OCI-LY7 (cell line): ENCODE measurements at regions not wholly inside any gene's neighbourhood (a gene's known extent, or its start where the extent isn't known, plus 50 kb on each side); places are given as distances from the start of the nearest gene placed in this dataset.

Experiments used
- BruUV-seq: library from RNA; stranded (reverse); fragments of 400-500 nt; replicated peaks from 2 replicates; lab custom pipeline; 2021; lab: Mats Ljungman, UMichigan
- CTCF ChIA-PET: fragments of 300-600 bp; sonication (Branson Sonifier 250); formaldehyde crosslinking; loops from one replicate; lab custom pipeline; 2022; ENCODE audit warnings: antibody characterized with exemption; ENCODE audit not compliant: unreplicated experiment; lab: Charles Lee
- POLR2A ChIA-PET: fragments of 300-600 bp; sonication (Branson Sonifier 250); formaldehyde crosslinking; loops from one replicate; lab custom pipeline; 2022; ENCODE audit warnings: antibody characterized with exemption; lab: Charles Lee
- DNase-seq: peaks from one replicate; pipeline ENCODE4 v3.0.0-alpha.2; 2015; ENCODE audit warnings: low spot score
- H2AFZ ChIP-seq: fragments of 200-600 bp; sonication (generic), shearing (Covaris generic); 2 replicates; pipeline ENCODE4 v1.6.1; 2014; ENCODE audit warnings: mild to moderate bottlenecking, antibody characterized with exemption, low read length, moderate library complexity
- H3K27ac ChIP-seq: fragments of 200-600 bp; sonication (generic); 2 replicates; pipeline ENCODE4 v1.5.1; 2014; ENCODE audit warnings: mixed run types, low read depth, mild to moderate bottlenecking, moderate library complexity, low read length, inconsistent platforms; ENCODE audit not compliant: poor library complexity, severe bottlenecking
- H3K36me3 ChIP-seq: fragments of 200-600 bp; sonication (generic); 2 replicates; pipeline ENCODE4 v1.6.1; 2014; ENCODE audit warnings: mild to moderate bottlenecking, antibody characterized with exemption, low read length, moderate library complexity, mixed read lengths; ENCODE audit not compliant: insufficient read depth
- H3K4me1 ChIP-seq: fragments of 200-600 bp; sonication (generic); 2 replicates; pipeline ENCODE4 v1.5.1; 2014; ENCODE audit warnings: mild to moderate bottlenecking, low read length; ENCODE audit not compliant: insufficient read depth, poor library complexity, severe bottlenecking
- H3K4me2 ChIP-seq: fragments of 200-600 bp; sonication (generic); 2 replicates; pipeline ENCODE4 v1.6.1; 2014; ENCODE audit warnings: mild to moderate bottlenecking, low read length
- H3K4me3 ChIP-seq: fragments of 200-600 bp; sonication (generic); 2 replicates; pipeline ENCODE4 v1.5.1; 2014; ENCODE audit warnings: mild to moderate bottlenecking, low read depth, low read length; ENCODE audit not compliant: poor library complexity, severe bottlenecking
- H3K79me2 ChIP-seq: fragments of 200-600 bp; sonication (generic); 2 replicates; pipeline ENCODE4 v1.6.1; 2016; ENCODE audit warnings: low read depth, mild to moderate bottlenecking, low read length, moderate library complexity, mixed read lengths; ENCODE audit not compliant: insufficient read depth
- H3K9me2 ChIP-seq: fragments of 200-600 bp; sonication (generic); 2 replicates; pipeline ENCODE4 v1.6.1; 2016; ENCODE audit warnings: mild to moderate bottlenecking, low read length, mixed read lengths; ENCODE audit not compliant: insufficient read depth
- H3K9me3 ChIP-seq: fragments of 200-600 bp; sonication (generic); 2 replicates; pipeline ENCODE4 v1.6.1; 2014; ENCODE audit warnings: mild to moderate bottlenecking, mixed run types, low read length, mixed read lengths
- H4K20me1 ChIP-seq: fragments of 200-600 bp; sonication (generic); 2 replicates; pipeline ENCODE4 v1.6.1; 2014; ENCODE audit warnings: mild to moderate bottlenecking, antibody characterized with exemption, low read length, moderate library complexity, mixed read lengths; ENCODE audit not compliant: insufficient read depth
- CTCF ChIP-seq: fragments of 200-600 bp; sonication (generic); conservative IDR thresholded peaks from 2 replicates; pipeline ENCODE4 v1.5.1; 2014; ENCODE audit warnings: mild to moderate bottlenecking, antibody characterized with exemption, low read length, moderate library complexity, mixed read lengths
- EZH2phosphoT487 ChIP-seq: fragments of 200-600 bp; sonication (generic); IDR thresholded peaks from 2 replicates; pipeline ENCODE4 v1.6.1; 2018; ENCODE audit warnings: low read depth, borderline replicate concordance, mild to moderate bottlenecking, mixed run types, antibody characterized with exemption, low read length, moderate library complexity, mixed read lengths
- intact Hi-C: fragments of 100-400 bp; cut with micrococcal nuclease; formaldehyde crosslinking; loops from one replicate; pipeline ENCODE4 v1.10.0; 2022; ENCODE audit not compliant: unreplicated experiment

GRCh38 chr15:53875711-53876110, 102.5 kb upstream of the UNC13C start:
- no TSS peak for BruUV-seq
- Histone ChIP-seq H3K79me2 (no peaks in the 10 kb centered on the region), H4K20me1 (no peaks in the 10 kb centered on the region), H3K4me3 (no peak overlapping the region), H3K4me1 (no peaks in the 10 kb centered on the region), H3K27ac (no peak overlapping the region), H2AFZ (no peak overlapping the region), H3K36me3 (no peaks in the 10 kb centered on the region), H3K4me2 (no peak overlapping the region), H3K9me2 (no peaks in the 10 kb centered on the region), H3K9me3 (no peaks in the 10 kb centered on the region)
- DNase-seq = no peak
- ChIA-PET POLR2A (no interaction called here), CTCF (no interaction called here)
- intact Hi-C loops = no loop called here
- TF ChIP-seq CTCF (no peak), EZH2phosphoT487 (no peak)

- Histone ChIP-seq H3K4me3 (no peak overlapping the region), H3K9me3 (no peaks in the 10 kb centered on the region), H4K20me1 (no peaks in the 10 kb centered on the region), H3K27ac (no peak overlapping the region), H3K4me1 (no peaks in the 10 kb centered on the region), H3K9me2 (no peaks in the 10 kb centered on the region), H2AFZ (no peak overlapping the region), H3K79me2 (no peaks in the 10 kb centered on the region), H3K36me3 (no peaks in the 10 kb centered on the region), H3K4me2 (no peak overlapping the region)
- no TSS peak for BruUV-seq
- intact Hi-C loops = no loop called here
- ChIA-PET CTCF (no interaction called here), POLR2A (no interaction called here)
- TF ChIP-seq CTCF = no peak
- TF ChIP-seq EZH2phosphoT487 = no peak
- DNase-seq = no peak
These were observed 103.1 kb upstream of the UNC13C start for GRCh38 chr15:53875139-53875538.

- no TSS peak for BruUV-seq
- no peaks in the 10 kb centered on the region for H3K9me2 ChIP-seq
- intact Hi-C loops = no loop called here
- no peaks in the 10 kb centered on the region for H4K20me1 ChIP-seq
- DNase-seq = no peak
- H3K4me3 ChIP-seq = no peak overlapping the region
- H2AFZ ChIP-seq = no peak overlapping the region
- H3K4me2 ChIP-seq = no peak overlapping the region
- ChIA-PET CTCF (no interaction called here), POLR2A (no interaction called here)
- no peaks in the 10 kb centered on the region for H3K9me3 ChIP-seq
- no peaks in the 10 kb centered on the region for H3K36me3 ChIP-seq
- TF ChIP-seq CTCF (no peak), EZH2phosphoT487 (no peak)
- H3K4me1 ChIP-seq = no peaks in the 10 kb centered on the region
- H3K79me2 ChIP-seq = no peaks in the 10 kb centered on the region
- H3K27ac ChIP-seq = no peak overlapping the region
These were observed 105.8 kb upstream of the UNC13C start for GRCh38 chr15:53872410-53872809.
